GM18858 (cell line): ENCODE measurements at regions not wholly inside any gene's neighbourhood (a gene's known extent, or its start where the extent isn't known, plus 50 kb on each side); places are given as distances from the start of the nearest gene placed in this dataset.

Source experiments
- ATAC-seq: cut with Tn5 transposase; IDR thresholded peaks from one replicate; pipeline ENCODE4 v1.9.1; 2021; ENCODE audit not compliant: unreplicated experiment

- ATAC-seq: no peak
Measured at GRCh38 chr17:71709946-71710345, 410.9 kb upstream of the SOX9 start.

GRCh38 chr17:71710816-71711215, 410.0 kb upstream of the SOX9 start:
- ATAC-seq: no peak

- ATAC-seq: no peak
Measured at GRCh38 chr17:71713846-71714245, 407.0 kb upstream of the SOX9 start.

DNA sequence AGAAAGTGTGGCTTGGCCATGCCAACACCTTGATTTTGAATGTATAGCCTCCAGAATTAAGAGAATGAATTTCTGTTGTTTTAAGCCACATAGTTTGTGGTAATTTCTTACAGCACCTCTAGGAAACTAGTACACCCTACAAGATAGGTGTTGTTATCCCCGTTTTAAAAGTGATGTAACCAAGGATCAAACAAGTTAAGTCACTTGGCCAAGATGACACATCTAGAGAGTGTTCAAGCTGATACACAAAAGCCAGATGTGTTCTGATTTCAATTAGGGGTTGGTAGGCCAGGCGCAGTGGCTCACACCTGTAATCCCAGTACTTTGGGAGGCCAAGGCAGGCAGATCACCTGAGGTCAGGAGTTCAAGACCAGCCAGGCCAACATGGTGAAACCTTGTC, 396.5 kb upstream of the SOX9 start:
- no peak for ATAC-seq

DNA sequence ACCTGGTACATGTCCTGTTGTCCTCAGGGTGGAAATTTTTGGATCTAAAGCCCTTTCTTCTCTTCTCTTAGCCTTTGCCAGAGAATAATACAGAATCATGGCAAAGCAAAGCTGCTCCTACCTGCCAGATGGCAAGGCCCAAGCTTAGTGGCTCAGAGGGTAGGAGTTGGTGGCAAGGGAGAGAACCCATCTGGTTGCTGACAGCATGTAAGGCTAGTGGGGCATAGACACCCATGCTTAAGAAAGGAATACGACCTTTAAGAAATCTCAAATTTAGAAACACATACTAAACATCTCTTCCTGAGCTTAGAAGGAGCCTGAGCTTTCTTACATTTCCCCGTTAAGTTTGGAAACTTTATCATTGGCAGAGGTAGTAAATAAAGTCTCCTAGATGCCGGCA, 395.0 kb upstream of the SOX9 start:
- no peak for ATAC-seq

- ATAC-seq: no peak
Measured at GRCh38 chr17:71726341-71726740, 394.5 kb upstream of the SOX9 start.

DNA sequence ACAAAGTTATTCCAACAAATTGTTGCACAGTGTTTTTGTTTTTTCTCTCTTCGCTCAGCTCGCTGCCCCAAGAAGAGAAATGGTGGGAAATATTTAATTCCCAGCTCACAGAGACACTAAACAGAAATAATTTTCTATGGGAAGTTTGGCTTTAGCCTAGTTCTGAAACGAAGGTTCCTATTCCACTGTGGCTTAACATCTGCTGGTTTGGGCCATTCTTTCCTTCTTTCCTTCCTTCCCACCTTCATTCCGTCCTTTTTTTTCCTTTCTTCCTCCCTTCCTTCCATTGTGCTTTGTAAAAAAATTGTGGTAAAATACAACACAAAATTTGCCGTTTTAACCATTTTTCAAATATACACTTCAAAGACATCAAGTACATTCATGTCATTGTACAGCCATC, 393.5 kb upstream of the SOX9 start:
- no peak for ATAC-seq

- no peak for ATAC-seq
Measured at GRCh38 chr17:71727723-71728122, 393.1 kb upstream of the SOX9 start.

DNA sequence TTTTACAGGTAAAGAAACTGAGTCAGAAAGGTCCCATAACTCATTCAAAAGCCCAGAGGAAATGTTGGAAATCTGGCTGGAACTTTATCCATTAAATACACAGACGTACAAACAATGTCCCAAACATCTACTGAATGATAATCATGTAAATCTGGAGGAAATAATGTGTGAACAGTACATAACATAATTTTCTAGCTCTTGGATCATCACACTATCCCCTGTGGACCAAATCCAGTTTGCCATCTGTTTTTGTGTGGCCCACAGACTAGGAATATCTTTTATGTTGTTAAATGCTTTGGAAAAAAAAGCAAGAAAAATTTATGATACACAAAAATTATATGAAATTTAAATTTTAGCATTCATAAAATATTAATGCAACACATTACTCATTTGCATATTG, 389.9 kb upstream of the SOX9 start:
- ATAC-seq: no peak

- no peak for ATAC-seq
Measured at GRCh38 chr17:71735893-71736292, 384.9 kb upstream of the SOX9 start.

DNA sequence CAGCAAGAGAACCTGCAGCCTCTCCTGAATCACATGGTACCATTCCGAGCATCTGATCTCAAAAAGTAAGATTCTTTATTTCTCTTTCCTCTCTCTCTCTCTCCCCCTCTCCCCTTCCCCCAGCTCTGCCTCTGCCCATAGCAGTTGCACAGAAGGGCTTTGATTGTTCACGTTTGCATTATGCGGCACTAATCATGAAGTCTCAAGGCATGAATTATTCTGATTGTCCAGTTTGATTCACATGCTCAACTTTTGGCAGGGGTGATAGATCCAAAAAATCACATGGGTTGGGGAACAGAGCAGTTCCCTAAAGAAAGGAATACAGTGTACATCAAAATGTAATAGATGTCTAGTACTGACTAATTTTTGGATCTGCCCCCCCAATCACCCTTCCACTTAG, 380.0 kb upstream of the SOX9 start:
- ATAC-seq: no peak

DNA sequence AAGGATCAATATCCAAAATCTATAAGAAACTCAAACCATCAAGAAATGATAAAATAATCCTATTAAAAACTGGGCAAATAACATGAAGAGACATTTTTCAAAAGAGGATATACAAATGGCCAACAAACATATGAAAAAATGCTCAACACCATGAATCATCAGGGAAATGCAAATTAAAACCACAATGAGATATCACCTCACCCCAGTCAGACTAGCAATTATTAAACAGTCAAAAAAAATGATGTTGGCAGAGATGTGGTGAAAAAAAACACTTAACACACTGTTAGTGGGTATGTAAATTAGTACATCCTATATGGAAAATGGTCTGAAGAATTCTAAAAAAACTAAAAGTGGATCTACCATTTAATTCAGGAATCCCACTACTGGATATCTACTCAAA, 379.0 kb upstream of the SOX9 start:
- ATAC-seq: no peak

- ATAC-seq: no peak
Measured at GRCh38 chr17:71748872-71749271, 371.9 kb upstream of the SOX9 start.

DNA sequence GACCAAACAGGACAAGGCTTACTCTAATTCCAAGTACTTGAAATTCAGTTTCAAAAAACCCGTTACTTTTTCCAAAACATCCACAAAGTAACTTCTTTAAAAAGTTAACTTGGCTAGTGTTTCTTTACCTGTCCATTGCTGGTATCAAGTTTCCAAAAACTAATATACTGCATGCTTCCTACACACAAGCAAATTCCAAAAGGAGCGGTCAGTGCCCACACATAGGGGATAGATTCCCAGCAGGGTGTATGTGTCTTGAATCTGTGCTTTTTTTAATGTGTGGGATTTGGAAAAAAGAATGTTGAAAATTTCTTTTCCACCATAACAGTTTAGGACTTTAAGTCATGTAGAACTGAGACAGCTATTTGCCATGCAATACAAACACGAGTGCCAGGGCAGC, 367.8 kb upstream of the SOX9 start:
- no peak for ATAC-seq

GRCh38 chr17:71757156-71757555, 363.7 kb upstream of the SOX9 start:
- no peak for ATAC-seq

- ATAC-seq: no peak
Measured at GRCh38 chr17:71757956-71758355, 362.9 kb upstream of the SOX9 start.

- ATAC-seq: no peak
Measured at GRCh38 chr17:71759422-71760060, 361.3 kb upstream of the SOX9 start.

DNA sequence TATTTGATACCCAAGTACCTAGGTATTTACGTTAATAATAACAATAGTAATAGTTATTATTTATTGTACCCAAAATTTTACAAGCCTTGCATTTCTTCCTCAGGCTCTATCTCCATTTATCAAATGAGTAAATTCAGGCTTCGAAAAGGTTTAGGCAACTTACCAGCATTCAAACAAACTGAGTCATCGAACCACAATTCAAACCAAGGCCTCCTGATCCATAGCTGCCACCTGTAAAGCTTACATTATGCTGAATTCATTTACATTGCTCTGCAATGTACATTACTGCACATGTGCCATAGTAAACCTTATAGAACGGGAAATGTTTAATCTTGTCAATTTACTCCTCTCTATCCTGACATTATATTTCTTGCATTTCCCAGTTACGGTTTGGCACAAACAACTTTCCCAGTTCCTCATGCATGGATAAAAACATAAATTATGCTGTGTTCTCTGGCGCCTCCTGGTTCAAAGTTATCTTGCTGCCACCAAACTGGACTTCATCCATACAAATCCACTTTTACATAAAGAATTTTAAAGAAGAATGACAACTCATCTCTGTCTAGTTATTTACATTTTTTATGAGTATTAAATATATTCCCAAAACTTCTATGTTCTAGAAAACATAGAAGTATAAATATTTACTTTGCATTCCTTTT, 360.6 kb upstream of the SOX9 start:
- ATAC-seq: no peak

- no peak for ATAC-seq
Measured at GRCh38 chr17:71762526-71762925, 358.3 kb upstream of the SOX9 start.

GRCh38 chr17:71764505-71764904, 356.3 kb upstream of the SOX9 start:
- ATAC-seq: no peak

GRCh38 chr17:71765437-71765836, 355.4 kb upstream of the SOX9 start:
- no peak for ATAC-seq

DNA sequence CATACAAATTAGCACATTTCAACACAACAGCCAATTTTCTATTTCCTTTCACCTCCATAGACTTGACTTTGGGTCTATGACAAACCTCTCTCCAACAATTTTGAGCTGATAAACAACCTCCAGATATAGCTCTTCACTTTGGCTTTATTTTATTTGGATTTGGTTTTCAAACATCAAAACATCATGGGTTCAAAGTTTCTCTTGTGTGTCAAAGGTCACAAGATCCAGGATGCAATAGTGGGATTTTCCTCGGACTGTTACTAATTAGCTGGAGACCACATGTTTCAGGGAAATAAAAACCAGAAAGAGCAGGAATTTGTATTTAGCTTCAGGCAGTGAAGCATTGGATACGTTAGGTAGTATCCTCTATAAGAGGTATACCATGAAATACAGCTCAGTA, 351.0 kb upstream of the SOX9 start:
- ATAC-seq: no peak

- ATAC-seq: no peak
Measured at GRCh38 chr17:71777048-71777640, 343.7 kb upstream of the SOX9 start.
